DMS 273 (cell line): ENCODE measurements at regions not wholly inside any gene's neighbourhood (a gene's known extent, or its start where the extent isn't known, plus 50 kb on each side); places are given as distances from the start of the nearest gene placed in this dataset.

Source experiments
- DNase-seq: peaks from one replicate; lab custom pipeline; 2025; ENCODE audit not compliant: unreplicated experiment; lab: John Stamatoyannopoulos, UW

DNA sequence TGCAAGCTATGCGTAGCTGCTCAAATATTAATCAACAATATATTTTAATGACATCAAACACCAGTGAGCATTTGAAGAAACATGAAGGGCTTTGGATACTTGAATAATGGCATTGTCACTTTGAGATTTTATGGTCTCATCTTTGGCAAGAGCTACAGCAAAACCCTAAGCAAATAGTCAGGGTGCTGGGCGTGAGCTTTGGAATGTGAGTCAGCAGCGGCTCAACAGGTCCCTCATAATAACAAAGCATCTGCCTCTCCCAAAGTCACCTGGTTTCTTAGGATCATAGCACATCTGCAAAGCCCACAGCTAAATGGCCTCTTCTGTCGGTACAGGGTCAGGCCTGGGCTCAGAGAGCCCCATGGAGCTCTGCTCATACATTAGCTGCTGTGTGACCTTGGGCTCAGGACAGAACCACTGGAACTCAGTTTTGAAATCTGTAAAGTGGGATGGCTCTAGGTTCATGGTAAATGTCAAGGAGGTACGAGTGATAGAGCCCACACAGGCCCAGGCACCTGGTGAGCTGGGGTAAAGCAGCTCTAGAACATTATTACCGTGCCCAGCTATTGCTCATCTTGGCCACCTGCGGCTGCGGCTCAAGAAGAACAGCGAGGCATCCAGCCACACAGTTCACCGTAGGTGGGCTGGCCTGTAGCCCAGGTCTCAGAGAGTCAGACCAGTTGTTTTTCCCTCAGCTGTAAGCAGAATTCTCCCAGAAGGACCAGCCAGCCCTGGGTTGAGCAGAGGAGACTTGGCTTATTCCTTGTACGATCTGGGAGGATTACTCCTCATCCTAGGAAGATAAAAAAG lies 544.5 kb upstream of the CDH11 start:
- DNase-seq = no peak

DNA sequence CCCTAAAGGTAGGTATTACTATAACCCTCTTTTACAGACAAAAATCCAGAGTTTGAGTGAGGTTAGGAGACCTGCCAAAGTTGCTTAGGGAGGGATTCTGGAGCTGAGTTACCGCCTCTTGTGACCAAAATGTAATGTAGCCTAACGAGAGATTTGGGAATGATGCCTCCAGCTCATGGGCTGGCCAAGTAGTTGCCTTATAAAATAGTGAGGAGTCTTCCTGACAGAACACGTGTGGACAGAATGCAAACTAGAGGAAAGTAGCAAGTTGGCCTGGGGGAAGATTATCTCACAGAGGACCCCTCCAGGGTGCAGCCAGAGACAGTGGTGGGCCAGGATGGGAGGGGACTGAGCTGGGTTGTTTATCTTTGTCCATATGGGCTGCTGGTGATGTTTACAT lies 543.7 kb upstream of the CDH11 start:
- no peak for DNase-seq

DNA sequence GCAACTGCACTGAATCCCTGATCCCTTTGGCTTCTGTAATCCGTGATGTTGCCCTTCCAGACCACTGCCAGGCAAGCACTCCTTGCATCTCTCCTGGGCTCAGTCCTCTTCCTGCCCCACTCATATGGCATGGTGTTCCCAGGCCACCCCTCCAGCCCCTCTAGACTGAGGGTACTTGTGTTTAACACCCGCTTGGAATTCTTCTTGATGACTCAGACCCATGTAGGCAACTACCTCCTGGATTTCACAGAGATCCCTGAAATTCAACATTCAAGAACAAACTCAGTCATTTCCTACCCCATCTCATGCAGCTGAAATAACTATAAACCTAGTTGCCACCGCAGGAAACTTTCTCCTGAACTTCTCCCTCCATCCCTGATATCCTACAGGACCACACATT lies 541.9 kb upstream of the CDH11 start:
- no peak for DNase-seq

DNA sequence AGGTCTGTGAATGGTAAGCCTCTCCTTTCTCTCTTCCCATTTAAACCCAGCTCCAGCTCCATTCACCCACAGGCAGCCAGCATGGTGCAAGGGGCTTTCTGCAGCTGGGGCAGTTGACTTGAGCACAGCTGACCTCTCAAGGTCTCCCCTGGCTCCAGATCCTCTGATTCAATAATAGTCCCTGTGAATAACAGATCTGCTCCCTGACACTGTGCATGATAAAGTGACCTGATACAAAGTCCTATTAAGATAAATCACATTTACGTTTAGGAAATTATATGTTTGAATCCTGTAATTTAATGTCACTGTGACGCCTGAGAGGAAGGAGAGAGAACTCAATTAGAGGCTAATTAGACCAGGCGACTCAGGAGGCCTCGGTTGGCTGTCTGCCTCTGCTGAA lies 540.4 kb upstream of the CDH11 start:
- no peak for DNase-seq

DNA sequence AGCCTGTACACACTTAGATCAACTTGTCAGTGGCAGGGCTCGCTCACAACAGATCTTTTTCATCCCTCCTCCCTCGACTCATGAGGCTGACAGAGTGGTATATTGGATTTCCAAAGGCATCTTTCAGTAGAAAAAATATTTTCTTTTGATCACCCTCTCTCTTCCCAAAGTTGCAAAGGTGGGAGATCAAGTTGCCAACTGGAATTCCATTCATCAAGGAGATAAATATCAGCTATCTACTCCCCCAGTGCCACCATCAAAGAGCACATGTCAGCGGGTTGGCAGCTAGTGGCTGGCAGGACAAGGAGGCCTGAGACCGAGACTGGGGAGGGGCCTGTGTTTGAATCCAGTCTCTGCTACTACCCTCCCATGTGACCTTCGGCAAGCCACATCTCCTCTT lies 539.7 kb upstream of the CDH11 start:
- DNase-seq = no peak

DNA sequence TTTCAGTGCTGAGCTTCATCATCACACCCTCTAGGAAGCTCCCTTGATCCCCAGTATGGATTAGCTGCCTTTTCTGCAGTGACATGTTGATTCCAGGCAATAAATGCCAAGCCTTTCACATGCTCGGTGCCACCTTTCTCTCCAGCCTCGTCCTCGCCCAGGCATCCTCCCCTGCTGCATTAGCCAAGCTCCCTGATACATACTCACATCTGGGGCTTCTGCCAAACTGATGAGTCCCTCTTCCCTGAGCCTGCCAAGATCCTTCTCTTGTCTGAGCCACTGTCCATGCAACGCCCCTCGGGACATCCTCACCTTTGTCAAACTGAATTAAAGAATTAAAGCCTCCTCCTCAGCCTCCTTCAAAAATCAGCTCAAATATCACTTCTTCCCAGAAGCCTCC lies 538.5 kb upstream of the CDH11 start:
- no peak for DNase-seq

DNA sequence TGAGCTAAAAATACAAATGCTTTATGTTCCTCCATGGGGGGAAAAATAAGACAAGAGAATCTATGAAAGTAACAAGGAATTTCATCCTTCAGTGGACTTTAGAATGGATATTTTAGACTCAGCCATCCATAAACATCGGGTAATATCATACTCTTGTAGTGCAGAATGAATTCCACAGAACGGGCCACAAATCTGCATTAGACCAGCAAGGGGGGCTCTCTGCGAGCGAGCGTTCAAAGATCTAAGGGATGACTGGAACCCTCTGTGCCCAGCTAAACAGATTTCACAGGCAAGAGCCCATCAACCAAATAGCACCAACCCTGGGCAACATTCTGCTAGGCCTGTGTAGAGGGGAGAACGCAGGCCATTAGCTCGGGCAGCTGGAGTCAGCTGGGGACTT lies 537.9 kb upstream of the CDH11 start:
- DNase-seq = no peak

DNA sequence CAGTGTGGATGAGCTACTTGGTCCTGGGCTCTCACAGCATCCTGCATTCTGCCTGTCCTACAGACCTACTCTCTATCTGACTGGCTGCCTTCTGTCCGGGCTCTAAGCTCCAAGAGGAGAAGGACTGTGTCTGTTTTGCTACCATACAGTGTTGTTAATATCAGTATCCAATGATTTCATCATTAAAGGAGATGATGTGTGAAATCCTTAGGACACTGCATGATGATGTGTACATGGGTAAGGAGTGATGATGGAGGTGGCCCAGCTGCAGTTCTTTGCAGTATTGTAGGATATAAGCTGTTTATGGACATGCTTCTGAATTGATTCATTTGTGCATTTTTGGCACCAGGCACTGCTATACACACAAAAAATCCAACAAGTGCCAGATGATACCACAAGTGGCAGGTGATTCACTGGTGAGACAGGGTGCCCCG lies 536.9 kb upstream of the CDH11 start:
- DNase-seq = no peak

DNA sequence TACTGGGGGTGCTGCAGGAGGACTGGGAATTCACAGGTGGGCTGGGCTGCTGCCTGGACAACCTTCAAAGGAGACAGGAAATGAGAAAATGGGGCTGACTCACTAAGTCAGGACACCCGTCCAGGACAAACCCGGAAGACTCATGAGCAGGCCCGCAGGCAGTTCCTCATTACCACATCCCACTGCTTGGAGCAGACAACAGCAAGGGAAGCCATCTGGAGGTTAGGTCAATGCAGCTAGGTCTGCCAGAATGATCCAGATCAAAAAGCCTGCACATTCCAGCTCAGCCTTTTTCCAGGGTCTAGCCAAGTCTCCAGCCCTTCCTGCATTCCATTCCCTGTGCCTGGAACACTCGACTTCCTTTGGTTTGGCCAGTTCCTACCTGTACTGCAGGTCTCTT lies 536.5 kb upstream of the CDH11 start:
- DNase-seq = no peak

DNA sequence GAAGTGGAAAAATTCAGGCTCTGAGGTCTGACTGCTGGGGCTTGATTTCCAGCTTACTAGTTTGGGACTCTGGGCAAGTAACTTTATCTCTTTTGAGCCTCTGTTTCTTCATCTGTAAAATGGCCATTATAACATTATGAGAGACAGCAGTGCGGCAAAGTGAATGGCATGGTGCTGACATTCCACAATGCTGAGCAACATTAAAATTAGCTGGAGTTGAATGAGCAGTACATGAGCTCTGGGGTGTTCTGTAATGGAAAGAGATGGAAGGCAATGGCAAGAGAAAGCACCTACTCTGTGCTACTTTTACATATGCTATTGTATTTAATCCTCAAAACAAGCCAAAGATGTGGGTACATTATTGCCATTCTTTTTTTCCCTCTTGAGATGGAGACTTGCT lies 535.7 kb upstream of the CDH11 start:
- DNase-seq = no peak

DNA sequence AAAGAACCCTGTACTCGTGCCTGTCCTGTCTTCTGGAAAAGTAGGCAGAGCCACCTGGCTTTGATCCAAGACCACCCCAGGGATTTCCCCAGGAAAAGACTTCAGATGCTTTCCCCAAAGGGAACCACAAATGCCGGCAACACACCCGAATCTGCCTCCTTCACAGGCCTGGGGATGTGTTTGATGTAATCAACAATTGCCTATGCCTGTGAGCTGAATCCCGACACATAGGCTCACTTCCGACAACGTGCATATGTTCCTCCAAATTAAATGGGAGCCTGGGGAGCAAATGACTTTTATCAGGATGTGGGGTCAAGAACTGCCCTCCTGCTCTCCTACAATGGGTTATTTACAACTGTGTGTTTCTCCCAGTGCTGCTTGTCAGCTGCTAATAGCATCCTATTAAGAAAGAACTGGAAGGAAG lies 535.2 kb upstream of the CDH11 start:
- no peak for DNase-seq

DNA sequence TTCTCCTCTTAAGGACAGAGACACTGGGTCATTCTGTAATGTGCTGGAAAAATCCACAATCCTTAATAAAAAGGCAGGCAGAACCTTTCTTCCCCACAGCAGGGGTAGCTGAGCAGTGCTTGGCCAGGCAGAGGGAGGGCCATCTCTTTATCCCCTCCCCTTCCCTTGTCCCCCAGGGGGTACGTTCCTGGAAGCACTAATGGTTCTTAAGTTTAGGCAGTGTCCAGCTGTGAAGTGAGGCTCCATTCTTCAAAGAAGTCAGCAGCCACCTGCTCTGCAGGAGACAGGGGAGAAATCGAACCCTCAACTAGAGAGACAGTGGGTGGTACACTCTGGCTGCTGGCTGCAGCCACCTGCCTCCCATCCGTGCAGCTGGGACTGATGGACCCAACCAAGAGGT lies 533.9 kb upstream of the CDH11 start:
- DNase-seq = no peak

DNA sequence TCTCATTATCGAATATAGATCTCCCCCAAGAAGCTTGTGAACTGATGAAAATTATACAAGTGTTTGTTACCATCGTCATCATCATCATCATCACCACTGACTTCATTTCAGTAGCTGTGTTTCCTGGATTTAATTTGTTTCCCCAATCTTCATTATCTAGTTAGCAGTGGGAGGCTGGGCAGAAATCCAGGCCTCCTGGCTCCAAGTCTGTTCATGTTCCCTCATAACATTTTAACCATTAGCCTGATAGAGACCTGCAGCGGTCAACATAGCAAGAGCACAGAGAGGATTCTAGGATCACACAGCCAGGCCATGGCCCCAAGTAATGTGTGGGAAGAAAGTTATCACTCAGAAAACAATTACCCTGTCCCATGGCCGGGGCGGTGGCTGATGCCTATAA lies 526.2 kb upstream of the CDH11 start:
- no peak for DNase-seq

DNA sequence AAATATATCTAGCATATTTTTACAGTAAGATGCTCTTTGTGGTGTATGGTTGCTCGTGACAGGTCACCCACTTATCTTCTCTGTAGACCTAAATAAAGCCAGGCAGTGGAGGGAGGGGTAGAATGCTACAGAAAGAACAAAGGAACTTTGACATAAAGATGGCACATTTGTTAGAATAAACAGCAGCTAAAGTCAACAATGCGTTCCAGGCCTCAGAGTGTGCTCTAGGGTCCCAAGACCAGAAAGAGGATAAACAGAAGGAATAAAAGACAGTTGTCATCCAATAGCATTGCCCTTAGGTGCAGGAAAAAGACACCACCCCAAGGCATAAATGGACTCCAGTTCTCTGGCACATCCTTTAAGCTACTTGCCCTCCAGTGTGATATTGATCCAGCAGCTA lies 523.0 kb upstream of the CDH11 start:
- DNase-seq = no peak

DNA sequence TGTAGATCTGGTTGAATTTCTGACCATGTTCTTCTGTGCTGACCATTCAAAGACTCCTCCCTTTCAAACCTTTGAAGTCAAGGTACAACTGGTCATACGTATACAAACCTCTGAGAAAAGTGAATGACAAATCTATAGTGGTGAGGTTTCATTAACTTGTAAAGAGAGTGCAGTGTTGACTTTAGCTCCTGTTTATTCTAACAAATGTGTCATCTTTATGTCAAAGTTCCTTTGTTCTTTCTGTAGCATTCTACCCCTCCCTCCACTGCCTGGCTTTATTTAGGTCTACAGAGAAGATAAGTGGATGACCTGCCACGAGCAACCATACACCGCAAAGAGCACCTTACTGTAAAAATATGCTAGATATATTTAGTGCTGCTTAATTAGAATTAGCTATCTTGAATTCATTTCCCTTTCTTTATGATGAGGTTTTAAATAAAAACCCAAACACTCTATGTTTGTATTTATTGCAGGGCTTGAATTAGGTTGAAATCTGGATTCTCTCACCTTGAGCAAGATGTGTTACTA lies 520.0 kb upstream of the CDH11 start:
- DNase-seq = no peak

DNA sequence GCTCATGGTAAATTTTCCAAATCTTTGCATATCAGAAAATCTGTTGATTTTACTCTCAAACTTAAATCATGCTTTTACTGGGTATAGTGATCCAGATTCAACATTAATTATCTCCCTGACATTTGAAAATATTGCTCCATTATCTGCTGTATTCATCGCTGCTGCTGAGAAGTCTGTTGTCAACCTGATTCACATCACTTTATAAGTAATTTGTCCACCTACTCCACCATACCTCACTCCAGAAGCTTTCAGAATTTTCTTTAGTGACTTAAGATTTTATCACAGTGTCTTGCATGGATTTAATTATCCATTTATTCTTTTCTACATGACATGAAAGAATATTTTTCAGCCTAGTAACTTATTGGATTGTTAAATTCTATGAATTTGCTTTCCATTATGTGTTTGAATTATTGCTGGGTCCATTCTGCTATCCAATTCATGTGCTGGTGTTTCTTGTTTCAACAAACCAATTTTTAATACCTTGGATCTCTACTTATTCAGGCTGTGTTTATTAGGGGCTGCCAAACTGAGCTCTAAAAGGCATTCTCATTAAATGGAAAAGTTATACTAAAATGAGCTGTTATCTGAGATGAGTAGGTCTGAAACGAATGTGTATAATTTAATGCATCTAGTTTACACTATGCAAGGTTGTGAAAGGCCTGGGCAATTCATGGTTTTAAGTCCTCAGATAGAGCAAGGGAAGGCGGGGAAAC lies 519.3 kb upstream of the CDH11 start:
- DNase-seq = no peak

DNA sequence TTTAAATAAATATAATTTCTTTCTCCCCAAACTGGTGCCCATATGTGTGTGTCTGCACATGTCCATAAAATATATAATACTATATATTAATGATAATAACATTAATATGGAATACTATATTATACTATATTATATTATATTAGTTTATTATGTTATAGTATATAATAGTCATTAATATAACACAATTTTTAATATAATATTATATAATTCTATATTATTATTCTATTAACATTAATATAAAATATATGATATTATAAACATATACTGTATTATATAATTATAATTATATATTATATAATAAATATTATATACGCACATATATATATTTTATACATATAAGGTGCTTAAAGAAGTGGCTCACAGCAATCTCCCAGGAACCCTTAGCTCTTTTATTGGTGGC lies 513.0 kb upstream of the CDH11 start:
- DNase-seq = no peak

DNA sequence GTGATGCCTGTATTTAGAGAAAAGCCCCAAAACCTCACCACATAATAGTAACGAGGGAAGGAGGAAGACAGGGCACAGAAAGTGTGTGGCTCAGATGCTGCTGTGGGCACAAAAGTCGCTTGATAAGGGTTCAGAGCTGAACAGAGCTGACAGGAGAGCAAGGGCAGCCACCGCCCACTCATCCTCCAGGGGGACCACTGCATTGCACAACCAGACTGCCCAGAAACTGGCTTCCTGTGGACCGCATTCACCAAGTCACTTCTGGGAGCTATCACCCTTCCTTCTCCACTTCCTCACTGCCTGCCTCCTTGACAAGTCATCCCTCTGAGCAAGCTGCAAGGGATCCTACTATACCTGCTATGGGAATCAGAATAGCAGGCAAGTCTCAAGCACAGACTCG lies 512.4 kb upstream of the CDH11 start:
- DNase-seq = no peak

DNA sequence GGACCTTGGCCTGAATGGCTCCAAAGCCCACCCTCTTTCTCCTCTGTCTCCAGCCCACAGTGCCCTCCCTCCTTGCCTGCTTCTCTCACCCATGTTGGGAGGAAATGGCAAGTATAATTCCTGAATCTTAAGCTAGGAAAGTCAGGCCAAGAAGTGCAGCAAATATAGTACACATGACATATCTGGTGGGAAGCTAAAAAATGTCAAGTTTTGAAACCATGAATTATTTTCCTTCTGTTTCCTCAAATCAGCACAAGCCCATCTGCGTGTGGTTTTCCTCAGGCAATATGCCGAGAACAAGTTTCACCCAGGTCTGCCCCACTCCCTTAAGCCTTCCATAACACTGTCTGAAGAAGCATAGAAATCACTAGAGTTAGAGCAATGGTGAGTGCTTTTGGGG lies 502.8 kb upstream of the CDH11 start:
- DNase-seq = no peak

DNA sequence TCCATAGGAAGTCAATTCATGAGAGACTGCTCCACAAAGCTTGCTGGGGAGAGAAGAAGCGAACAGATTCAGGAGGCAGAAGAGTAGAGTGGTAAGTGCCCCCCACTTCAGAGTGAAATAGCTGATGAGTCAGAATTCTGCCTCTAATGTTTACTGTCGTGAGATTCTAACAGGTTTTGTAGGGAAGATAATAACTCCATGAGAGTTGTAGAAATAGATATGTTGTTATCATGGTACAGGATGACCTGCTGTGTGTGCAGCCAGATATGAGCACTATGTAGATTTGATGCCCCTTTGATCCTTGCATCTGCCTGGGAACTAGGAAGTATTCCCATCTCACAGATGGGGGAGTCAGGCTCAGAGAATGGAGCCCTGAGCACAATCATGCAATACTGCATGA lies 502.4 kb upstream of the CDH11 start:
- DNase-seq = no peak

DNA sequence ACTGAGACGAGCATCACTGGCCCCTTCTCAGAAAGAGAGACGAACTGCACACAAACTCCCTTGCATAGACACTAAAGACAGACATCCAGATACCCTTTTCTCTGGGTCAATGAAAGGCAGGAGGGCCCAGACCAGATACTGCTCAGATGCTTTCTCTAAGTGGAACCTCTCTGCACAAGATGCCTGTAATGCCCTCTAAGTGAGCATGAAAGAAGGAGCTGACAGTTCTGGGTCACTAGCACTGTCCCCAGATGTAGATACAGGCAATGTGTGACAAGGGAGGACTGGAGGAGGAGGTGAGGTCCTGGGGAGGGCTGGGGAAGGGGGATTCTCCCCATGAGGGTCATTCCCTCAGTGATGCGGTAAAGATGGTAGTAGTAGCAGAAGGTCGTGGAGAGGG lies 501.0 kb upstream of the CDH11 start:
- DNase-seq = no peak

DNA sequence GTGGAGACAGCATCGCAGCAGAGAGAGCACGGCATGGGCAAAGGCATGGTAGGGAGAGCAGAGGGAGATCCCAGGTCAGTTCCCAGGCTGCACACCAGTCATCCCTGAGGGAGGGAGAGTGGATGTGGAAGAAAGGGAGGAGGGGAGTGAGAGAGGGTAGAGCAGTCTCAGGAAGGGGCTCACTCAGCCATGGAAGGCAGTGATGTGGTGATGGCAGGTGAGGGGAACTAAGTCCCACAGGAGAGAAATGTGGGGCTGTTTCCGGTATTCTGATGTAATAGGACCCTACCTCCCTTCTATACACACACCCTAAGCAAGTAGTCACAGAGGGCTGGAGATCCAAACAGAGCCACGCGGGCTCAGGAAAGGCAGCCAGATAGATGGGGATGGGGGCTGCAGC lies 500.3 kb upstream of the CDH11 start:
- no peak for DNase-seq

DNA sequence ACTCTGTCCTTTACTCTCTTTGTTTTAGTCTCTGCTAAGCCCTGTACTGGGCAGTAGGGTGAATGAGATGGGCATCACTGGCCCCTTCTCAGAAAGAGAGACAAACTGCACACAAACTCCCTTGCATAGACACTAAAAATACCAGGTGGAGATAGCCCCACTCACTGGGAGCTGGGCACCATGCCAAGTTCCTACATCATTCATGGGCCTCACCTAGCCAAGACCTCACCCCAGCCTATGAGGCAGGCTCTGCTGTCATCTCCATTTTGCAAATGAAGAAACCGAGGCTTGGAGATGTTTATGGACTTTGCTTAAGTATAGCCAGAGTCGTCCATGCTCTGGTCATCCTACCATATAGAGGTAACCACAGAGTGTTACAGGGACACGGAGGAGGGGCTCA lies 499.8 kb upstream of the CDH11 start:
- DNase-seq = no peak
